ENCODE measurements at regions not wholly inside any gene's neighbourhood (a gene's known extent, or its start where the extent isn't known, plus 50 kb on each side); places are given as distances from the start of the nearest gene placed in this dataset.

- no peak for DNase-seq
Observed at GRCh38 chr14:98966475-98967162, 305.4 kb downstream of the BCL11B start.

- no peak for DNase-seq
Observed at GRCh38 chr14:98974113-98974512, 297.9 kb downstream of the BCL11B start.

- DNase-seq: no peak
Observed at GRCh38 chr14:98976271-98976670, 295.7 kb downstream of the BCL11B start.

- no peak for DNase-seq
Observed at GRCh38 chr14:98977451-98977850, 294.5 kb downstream of the BCL11B start.

GRCh38 chr14:98982986-98983385 is 289.0 kb downstream of the BCL11B start:
- no peak for DNase-seq

GRCh38 chr14:98984027-98984718 is 287.8 kb downstream of the BCL11B start:
- DNase-seq: no peak

GRCh38 chr14:98984719-98985041 is 287.3 kb downstream of the BCL11B start:
- DNase-seq: no peak

- no peak for DNase-seq
Observed at GRCh38 chr14:98993818-98994217, 278.2 kb downstream of the BCL11B start.

GRCh38 chr14:98994561-98994960 is 277.4 kb downstream of the BCL11B start:
- DNase-seq: no peak

GRCh38 chr14:98997526-98998205 is 274.3 kb downstream of the BCL11B start:
- no peak for DNase-seq

GRCh38 chr14:98999345-98999744 is 272.7 kb downstream of the BCL11B start:
- DNase-seq: no peak

GRCh38 chr14:98999901-99000300 is 272.1 kb downstream of the BCL11B start:
- no peak for DNase-seq

GRCh38 chr14:99001241-99001640 is 270.8 kb downstream of the BCL11B start:
- DNase-seq: no peak

- no peak for DNase-seq
Observed at GRCh38 chr14:99003646-99004045, 268.4 kb downstream of the BCL11B start.

- DNase-seq: no peak
Observed at GRCh38 chr14:99004112-99004511, 267.9 kb downstream of the BCL11B start.

GRCh38 chr14:99006276-99006675 is 265.7 kb downstream of the BCL11B start:
- no peak for DNase-seq

GRCh38 chr14:99007795-99008194 is 264.2 kb downstream of the BCL11B start:
- no peak for DNase-seq

- no peak for DNase-seq
Observed at GRCh38 chr14:99009871-99010270, 262.1 kb downstream of the BCL11B start.

GRCh38 chr14:99011385-99011784 is 260.6 kb downstream of the BCL11B start:
- no peak for DNase-seq

GRCh38 chr14:99012703-99013102 is 259.3 kb downstream of the BCL11B start:
- DNase-seq: no peak

- DNase-seq: no peak
Observed at GRCh38 chr14:99015833-99016232, 256.2 kb downstream of the BCL11B start.

- DNase-seq: no peak
Observed at GRCh38 chr14:99023371-99023770, 248.6 kb downstream of the BCL11B start.

- no peak for DNase-seq
Observed at GRCh38 chr14:99024926-99025325, 247.1 kb downstream of the BCL11B start.

- no peak for DNase-seq
Observed at GRCh38 chr14:99025418-99025817, 246.6 kb downstream of the BCL11B start.
